Spleen (tissue), 7 donors: ENCODE measurements at regions not wholly inside any gene's neighbourhood (a gene's known extent, or its start where the extent isn't known, plus 50 kb on each side); places are given as distances from the start of the nearest gene placed in this dataset.

Experiments
- CTCF ChIP-seq, 11 experiments: fragments of 200-600 bp in 7 of 11; fragments of 450-650 bp in 4 of 11; sonication (generic) in 4 of 11; IDR thresholded peaks in 8 of 11; conservative IDR thresholded peaks in 3 of 11; 1 replicate in 7 of 11; 2 replicates in 4 of 11; pipeline versions ENCODE4 v1.4.0 to v1.8.0; 2016 to 2021; ENCODE audit warnings: antibody characterized with exemption in 11 of 11, inconsistent platforms in 4 of 11, mild to moderate bottlenecking in 1 of 11
- POLR2A ChIP-seq, 3 donors: fragments of 450-650 bp; IDR thresholded peaks; one replicate each; pipeline ENCODE4 v1.5.1; 2017; ENCODE audit warnings: antibody characterized with exemption in 3 of 3, mild to moderate bottlenecking in 1 of 3
- donor health status: DM: no; HTN: no; CAD: no; lungs with moderate emphysema.
- donor health status: DM: no; HTN: no; CAD: no.
- donor health status: DM: no; HTN: no; CAD: no.

GRCh38 chr6:169000022-169000421 is 253.6 kb downstream of the THBS2 start:
- TF ChIP-seq CTCF (IDR thresholded peaks at IDR 0.05 in 8 of 11, conservative IDR thresholded peaks at IDR 0.05 in 3 of 11) (no peak), POLR2A (IDR thresholded peaks at IDR 0.05) (no peak)
